HG02884 (cell line): ENCODE measurements at regions not wholly inside any gene's neighbourhood (a gene's known extent, or its start where the extent isn't known, plus 50 kb on each side); places are given as distances from the start of the nearest gene placed in this dataset.
A peak's percentile ranks its signal among the peaks of the same experiment; 100 is the strongest.

Source experiments
- ATAC-seq: cut with Tn5 transposase; IDR thresholded peaks from one replicate; pipeline ENCODE4 v1.9.1; 2021; ENCODE audit warnings: mild to moderate bottlenecking, moderate library complexity; ENCODE audit not compliant: unreplicated experiment

- ATAC-seq, result no peak
These were observed 56.0 kb upstream of the CD53 start for GRCh38 chr1:110816945-110817344.

DNA sequence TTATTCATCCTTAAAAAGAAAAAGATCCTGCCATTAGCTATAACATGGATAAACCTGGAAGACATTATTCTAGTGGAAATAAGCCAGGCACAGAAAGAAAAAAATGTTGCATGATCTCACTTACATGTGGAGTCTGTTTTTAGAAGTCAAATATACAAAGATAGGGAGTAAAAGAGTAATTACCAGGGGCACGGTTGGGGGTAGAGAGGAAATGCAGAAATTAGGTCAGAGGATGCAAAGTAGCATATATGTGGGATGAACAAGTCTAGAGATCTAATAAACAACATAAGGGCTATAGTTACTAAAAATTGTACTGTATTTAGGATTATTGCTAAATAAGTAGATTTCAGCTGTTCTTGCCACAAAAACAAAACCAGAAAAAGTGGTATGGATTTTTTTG, 61.4 kb upstream of the CD53 start:
- ATAC-seq, result no peak

DNA sequence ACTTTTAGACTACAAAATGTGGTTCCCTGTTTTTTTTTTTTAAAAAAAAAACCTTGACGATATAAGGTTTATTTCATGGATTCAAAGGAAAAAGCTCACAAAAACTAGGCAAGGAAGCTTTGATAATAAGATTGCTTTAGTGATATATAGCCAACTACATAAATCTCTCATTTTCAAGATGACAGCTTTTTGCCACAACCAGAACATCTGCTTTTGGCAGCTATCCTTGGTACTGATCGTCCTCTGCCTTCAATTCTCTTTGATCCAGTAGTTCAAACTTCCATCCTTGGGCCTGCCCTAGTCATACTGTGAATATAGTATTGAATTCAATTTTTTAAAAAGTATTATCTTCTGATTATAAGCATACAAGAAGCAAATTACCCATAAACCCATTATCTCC, 72.9 kb upstream of the CD53 start:
- no peak for ATAC-seq

DNA sequence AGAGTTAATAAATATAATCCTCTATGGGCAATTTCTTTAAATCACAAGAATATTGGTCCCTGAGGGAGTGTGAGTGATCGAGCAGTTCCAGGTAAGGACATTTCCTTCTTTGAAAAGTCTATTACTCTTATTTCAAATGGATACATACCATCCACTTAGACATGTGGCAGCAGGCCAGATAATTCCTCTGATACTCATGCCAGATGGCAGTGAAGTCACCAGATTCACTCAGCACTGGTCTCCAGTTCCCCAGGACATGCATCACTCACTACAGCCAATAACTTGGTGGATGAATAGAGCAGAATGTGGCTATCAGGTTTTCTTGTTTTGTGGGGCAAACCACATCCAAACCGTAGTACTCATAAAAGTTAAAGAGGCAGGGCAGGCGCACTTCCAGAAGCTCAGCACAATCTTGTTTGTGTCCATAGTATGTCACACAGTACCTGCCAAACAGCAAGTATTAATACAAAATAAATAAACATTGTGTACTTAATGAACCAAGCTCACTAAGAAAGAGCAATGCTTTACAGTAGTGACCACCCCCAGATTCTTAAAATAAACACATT, 74.2 kb upstream of the CD53 start:
- ATAC-seq, result no peak

DNA sequence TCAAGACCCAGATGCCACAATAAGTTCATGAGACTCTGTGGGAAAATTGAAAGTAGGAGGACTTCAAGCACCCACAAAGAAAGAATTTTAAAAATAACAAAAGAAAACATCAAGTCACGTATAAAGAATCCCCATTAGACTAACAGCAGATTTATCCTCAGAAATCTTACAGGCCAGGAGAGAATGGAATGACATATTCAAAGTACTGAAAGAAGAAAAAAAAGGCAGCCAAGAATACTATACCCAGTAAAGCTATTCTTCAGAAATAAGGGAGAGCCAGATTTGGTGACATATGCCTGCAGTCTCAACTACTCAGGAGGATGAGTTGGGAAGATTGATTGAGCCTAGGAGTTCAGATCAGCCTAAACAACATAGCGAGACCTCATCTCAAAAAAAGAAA, 84.3 kb upstream of the CD53 start:
- no peak for ATAC-seq

GRCh38 chr1:110787328-110788071, 85.4 kb upstream of the CD53 start:
- peak; percentile 68 for ATAC-seq

DNA sequence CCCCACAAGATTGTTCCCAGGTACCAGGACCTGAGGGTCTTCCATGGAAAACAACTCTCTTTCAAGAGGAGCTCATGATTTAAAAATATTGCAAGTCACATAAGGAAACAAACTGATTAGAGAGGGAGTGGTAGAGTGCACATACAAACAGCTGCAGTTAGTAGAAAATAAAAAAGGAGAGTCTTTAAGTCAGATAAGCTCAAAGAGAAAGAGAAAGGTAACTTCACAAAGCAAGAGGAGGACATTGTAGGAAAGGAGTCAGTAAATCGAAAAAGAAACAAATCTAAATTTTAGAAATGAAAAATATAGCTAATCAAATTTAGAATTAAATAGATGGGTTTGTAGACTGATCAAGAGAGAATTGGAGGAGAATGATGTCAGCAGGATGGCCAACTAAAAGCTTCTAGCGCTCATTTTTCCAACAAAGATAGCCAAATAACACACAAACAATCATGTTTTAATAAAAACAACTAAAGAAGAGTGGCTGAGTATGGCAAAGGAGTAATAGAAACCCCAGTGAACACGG, 86.1 kb upstream of the CD53 start:
- no peak for ATAC-seq

DNA sequence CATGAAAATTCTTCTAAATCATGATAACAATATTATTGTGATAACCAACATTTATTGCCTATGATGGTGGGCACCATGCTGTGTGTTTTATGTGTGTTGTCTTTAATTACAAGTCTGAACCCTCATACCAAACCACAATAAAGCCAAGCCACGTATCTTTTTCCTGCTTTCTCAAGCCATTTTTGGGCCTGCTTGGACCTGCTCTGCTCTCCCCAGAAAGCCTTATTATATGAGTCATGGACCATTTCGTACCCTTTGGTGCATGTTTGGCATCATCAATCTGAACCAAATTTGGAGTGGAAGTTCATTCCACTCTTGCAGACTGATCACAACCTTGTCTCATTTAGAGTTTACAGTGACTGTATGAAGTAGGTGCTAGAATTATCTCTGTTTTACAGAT, 87.3 kb upstream of the CD53 start:
- no peak for ATAC-seq

- ATAC-seq, result no peak
These were observed 87.9 kb upstream of the CD53 start for GRCh38 chr1:110785055-110785454.

- no peak for ATAC-seq
These were observed 89.5 kb upstream of the CD53 start for GRCh38 chr1:110783292-110783918.

DNA sequence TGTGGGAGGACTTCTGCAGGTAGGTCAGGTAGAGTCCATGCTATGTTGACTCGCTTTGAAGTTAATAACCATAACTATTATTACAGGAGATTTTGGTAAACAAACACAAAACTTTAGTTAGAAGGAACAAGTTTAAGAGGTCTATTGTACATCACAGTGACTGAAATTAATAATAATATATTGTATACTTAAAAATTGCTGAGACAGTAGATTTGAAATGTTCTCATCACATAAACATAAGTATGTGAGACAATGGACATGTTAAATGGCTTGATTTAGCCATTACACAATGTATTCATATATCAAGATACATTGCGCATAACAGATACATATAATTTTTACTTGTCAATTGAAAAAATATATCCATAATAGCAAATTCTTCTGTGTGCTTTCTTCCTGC, 91.4 kb upstream of the CD53 start:
- no peak for ATAC-seq

DNA sequence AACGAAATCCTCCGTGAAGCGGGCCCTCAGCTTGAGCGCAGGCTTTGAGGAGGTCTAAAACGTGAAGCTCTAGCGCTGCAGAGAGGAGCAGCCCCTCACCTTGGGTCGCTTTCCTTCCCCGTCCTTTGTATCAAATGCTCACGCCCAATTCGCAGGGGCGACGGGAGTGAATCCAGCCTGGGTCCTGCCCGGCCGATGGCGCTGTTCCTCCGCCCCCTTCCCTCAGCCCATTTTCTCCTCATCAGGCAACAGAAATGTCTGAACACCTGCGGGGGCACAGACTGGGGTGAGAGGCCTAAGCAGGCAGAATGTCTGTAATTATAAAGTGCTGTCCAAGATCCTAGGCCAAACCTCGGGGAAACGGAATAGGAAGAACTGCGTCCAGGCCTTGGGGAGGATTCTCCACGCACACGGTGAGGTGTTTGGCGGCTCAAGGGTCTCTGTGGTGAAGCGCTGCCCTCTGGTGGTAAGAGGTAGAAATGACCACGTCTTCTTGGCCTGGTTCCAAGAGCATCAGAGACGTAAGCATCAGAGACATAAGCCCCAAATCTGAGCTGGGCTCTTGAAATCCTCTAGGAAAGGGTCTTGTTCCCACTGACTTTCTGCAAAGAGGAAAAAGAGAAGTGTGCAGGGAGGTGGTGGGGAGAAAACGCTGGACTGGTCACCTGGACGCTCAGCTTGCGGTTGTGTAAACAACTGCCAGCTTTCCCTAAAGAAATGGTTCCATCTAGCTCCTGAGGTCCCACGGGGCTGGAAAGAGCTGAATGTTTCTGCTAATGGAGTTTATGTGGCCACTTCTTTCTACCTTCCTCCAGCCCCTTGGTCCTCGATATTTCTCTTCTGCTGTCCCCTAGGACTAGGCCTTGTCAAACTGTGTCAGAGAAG, 92.1 kb upstream of the CD53 start:
- no peak for ATAC-seq

DNA sequence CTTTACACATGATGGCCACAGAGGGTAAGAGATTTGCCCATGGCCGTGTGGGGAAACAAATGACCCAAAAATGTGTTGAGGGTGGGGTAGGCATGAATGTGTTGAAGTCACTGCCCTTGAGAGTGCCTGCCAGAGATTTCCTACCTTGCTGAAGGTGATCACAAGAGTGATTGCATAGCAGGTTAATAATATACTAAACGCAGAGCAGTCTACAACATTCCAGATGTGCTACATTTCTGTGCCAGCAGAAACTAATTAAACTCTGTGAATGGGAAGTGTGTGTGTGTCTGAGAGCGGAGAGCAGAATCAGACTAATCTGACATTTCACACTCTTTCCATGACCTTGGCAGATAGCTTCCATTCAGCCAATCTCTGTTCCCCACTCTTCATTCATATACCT, 93.3 kb upstream of the CD53 start:
- no peak for ATAC-seq

- ATAC-seq, result no peak
These were observed 94.1 kb upstream of the CD53 start for GRCh38 chr1:110778821-110779220.

- ATAC-seq, result no peak
These were observed 95.7 kb upstream of the CD53 start for GRCh38 chr1:110777228-110777627.

- ATAC-seq, result no peak
These were observed 98.5 kb upstream of the CD53 start for GRCh38 chr1:110774398-110774797.

DNA sequence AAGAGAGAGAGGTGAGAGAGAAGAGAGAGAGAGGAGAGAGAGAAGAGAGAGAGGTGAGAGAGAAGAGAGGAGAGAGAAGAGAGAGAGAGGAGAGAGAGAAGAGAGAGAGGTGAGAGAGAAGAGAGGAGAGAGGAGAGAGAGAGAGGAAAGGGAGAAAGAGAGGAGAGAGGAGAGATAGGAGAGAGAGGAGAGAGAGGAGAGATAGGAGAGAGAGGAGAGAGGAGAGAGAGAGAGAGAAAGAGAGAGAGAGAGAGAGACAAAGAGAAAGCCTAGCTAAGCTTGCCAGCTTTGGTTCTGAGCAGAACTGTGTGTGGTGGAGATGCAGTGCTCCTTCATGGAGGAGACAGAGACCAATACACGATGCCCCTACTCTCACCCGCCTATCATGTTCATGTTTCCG, 99.1 kb upstream of the KCNA3 start:
- no peak for ATAC-seq

- ATAC-seq, result no peak
These were observed 96.7 kb upstream of the KCNA3 start for GRCh38 chr1:110771245-110772022.

- ATAC-seq, result no peak
These were observed 96.1 kb upstream of the KCNA3 start for GRCh38 chr1:110770832-110771231.

DNA sequence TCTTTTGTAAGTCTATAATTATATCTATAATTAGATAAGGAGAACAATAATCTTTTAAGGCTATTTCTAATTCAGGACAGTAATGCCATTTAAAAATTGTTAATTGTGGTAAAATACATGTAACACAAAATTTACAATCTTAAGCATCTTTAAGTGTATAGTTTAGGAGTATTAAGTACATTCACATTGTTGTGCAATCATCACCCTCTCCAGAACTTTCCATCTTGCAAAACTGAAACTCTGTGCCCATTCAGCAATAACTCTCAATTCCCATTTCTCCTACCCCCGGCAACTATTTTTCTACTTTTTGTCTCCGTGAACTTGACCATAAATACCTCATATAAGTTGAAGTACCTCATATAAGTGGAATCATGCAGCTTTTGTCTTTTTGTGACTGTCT, 93.9 kb upstream of the KCNA3 start:
- no peak for ATAC-seq

- no peak for ATAC-seq
These were observed 91.6 kb upstream of the KCNA3 start for GRCh38 chr1:110766336-110766647.
